Right ventricle myocardium superior (tissue), 1 donor: ENCODE measurements at regions not wholly inside any gene's neighbourhood (a gene's known extent, or its start where the extent isn't known, plus 50 kb on each side); places are given as distances from the start of the nearest gene placed in this dataset.
"Not testable (repeated sequence)": the region's sequence is repeated elsewhere in the genome, so short reads cannot be mapped to it uniquely, and the experiment has no call there.

Experiments
- ATAC-seq: fragments of 200-7000 bp; cut with Tn5 transposase; one replicate; pipeline ENCODE4 v1.9.1; 2020; ENCODE audit warnings: mild to moderate bottlenecking; ENCODE audit not compliant: poor library complexity
- DNase-seq: peaks from one replicate; pipeline ENCODE4 v3.0.0-alpha.2; 2020
- intact Hi-C: fragments of 100-400 bp; cut with DNase I; formaldehyde crosslinking; loops from one replicate; pipeline ENCODE4 v1.11.2; 2022
- donor health status: DM: no; HTN: yes; CAD: no; lungs with severe emphysema.

GRCh38 chr7:13091974-13092707 is 404.7 kb downstream of the ARL4A start:
- no peak for DNase-seq
- intact Hi-C loops: no loop called here
- no peak for ATAC-seq

DNA sequence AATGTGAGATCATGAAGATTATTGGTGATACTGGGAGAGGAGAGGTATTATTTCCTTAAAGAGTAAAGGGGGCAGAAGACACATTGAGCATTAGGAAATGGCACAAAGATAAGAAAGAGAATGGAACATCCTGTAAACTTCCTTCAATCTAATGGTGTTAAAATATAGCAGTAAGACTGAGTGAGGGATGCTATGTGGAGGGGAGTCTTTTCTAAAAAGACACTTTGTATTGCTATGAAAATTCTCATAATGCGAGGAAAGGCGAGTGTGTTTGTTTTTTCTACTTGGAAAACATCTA is 405.2 kb downstream of the ARL4A start:
- ATAC-seq: no peak
- intact Hi-C loops: no loop called here

DNA sequence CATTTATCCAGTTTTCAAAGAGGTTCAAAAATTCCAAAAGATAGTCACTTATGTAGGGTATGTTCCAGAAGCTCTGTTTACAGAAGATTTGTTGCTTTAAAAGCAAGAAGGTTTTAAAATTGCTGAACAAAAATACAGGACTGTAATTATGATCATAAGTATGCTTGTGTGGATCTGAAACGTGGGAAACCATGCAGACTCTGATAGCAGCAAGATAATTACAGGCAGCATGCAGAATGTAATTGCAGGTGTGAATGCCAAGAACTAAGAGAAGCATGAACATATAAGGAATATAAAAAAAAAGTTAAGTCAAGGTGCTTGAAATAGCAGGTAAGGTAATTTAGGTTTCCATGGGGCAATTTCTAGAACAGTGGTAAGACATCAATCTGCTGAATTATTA is 405.7 kb downstream of the ARL4A start:
- ATAC-seq: no peak
- DNase-seq: no peak
- intact Hi-C loops: no loop called here

More for the DNA sequence above, 405.2 kb downstream of the ARL4A start:
- DNase-seq: no peak

DNA sequence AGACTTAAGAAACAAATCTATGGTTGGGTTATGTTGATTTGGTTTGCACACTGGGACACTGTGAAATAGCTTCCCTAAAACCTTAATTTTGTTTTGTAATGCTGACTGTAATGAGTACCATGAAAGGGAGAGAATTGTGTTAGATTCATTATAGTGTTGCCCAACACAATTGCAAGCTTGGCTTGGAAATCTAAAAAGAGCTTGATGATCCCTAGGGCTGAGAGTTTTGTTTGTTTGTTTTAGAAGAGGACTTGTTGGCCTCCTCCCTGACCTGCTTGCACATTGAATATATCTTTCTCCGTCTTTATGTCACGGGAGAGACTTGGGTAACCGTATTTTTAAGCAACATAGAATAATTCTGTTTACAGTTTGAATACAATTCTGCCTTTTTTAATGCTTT is 410.1 kb downstream of the ARL4A start:
- intact Hi-C loops: no loop called here
- DNase-seq: no peak
- ATAC-seq: no peak

- DNase-seq: no peak
- no peak for ATAC-seq
- intact Hi-C loops: no loop called here
These were observed 410.7 kb downstream of the ARL4A start for GRCh38 chr7:13098161-13098560.

DNA sequence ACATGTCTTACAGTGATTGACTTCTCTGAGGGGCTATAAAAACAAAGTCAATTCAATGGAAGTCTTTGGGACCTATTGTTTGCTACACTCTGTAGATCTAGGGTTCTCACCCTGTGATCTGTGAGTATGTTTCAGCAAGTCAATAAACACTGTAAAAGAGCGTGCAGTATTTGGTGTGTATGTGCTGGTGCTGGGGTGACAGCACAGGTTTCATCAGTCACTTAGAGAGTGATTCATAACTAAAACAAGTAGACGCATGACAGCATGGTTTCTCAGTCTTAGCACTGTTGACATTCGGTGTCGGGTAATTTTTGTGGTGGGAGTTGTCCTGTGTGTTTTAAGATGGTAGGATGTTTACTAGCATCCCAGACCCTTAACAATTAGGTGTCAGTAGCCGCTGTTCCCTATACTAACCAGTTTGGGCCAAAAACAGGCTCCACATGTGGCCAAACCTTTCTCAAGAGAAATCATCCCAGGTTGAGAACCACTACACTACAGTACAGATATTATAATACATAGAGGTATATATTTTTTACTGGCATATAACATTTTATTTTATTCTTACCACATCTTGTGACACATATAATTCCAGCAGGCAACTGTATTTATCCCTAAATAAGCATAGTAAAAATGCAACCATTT is 411.8 kb downstream of the ARL4A start:
- intact Hi-C loops: no loop called here
- no peak for ATAC-seq
- no peak for DNase-seq

DNA sequence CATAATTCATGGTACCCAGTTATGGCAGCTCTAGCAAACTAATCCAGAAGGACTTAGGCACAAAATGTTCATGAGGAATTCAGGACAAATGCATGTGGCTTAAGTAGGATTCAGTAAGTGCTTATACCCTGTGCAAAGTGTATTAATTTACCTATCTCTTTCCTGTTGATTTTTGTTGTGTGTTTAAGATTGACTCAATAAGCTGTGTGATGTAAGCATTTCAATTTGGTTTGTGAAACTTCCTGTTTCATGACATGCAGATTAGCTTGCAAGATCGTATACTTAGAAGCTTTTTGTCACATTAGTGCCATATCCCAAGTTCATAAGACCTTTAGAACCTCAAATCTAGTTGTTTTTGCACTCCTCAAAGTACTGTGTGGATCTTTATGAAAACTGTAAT is 416.7 kb downstream of the ARL4A start:
- no peak for DNase-seq
- intact Hi-C loops: no loop called here
- no peak for ATAC-seq

- ATAC-seq (no peak), DNase-seq (no peak)
- intact Hi-C loops: no loop called here
These were observed 417.8 kb downstream of the ARL4A start for GRCh38 chr7:13105209-13105608.

DNA sequence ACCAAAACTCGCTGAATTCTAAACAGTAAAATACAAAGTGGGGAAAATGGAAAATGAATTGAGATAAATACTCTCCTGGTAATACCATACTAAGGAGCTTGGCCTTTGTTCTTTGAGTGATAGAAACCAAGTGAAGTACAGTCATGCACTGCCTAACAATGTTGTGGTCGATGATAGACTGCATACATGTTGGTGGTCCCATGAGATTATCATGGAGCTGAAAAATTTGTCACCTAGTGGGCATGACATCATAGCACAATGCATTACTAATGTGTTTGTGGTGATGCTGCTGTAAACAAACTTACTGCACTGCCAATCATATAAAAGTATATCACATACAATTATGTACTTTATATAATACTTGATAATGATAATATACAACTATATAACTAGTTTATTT is 419.1 kb downstream of the ARL4A start:
- intact Hi-C loops: no loop called here
- ATAC-seq: no peak

GRCh38 chr7:13107291-13107690 is 419.9 kb downstream of the ARL4A start:
- DNase-seq (no peak), ATAC-seq (no peak)
- intact Hi-C loops: no loop called here

More for the DNA sequence above, 419.1 kb downstream of the ARL4A start:
- no peak for DNase-seq

DNA sequence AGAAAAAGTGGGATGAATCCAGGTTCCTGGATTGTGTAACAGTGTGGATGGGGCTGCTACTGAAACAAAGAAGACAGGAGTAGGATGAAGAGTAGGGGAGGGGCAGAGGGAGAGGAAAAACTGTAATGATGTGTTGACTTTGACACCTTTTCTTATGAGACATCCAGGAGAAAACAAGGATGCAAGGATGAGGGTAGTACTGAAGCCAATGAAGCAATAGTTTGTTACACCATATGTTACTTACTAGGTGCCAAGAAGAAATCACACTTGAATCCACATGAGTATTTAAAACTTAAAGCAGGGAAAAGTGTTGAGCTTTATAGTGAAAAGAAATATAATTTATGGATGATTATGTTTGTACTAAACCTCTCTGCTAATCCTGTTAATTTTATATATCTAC is 420.6 kb downstream of the ARL4A start:
- no peak for DNase-seq
- intact Hi-C loops: no loop called here
- no peak for ATAC-seq

- no peak for DNase-seq
- intact Hi-C loops: no loop called here
- ATAC-seq: no peak
These were observed 421.8 kb downstream of the ARL4A start for GRCh38 chr7:13109201-13109600.

DNA sequence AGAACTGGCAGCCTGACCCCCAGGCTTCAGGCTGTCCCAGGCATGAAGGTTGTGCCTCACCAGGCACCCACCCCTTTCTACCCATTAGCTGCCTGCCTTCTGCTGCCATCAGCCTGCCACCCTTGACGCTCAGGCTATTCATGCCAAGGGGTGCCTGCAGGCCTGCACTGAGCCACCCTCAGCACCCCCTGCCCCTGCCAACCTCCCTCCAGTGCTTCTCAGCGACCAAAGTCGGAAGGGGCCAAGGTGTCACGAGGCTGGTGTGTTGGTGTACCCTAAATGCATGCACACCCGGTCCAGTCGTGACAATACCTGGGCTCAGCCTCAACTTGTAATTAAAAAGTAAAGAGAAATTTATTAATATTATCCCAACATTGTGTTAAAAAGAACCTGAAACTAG is 422.7 kb downstream of the ARL4A start:
- no peak for ATAC-seq
- intact Hi-C loops: loop anchor here (10.0 kb wide), 2 partner anchors 45 to 425 kb away; partner anchors contain the start of gene ARL4A
- no peak for DNase-seq

DNA sequence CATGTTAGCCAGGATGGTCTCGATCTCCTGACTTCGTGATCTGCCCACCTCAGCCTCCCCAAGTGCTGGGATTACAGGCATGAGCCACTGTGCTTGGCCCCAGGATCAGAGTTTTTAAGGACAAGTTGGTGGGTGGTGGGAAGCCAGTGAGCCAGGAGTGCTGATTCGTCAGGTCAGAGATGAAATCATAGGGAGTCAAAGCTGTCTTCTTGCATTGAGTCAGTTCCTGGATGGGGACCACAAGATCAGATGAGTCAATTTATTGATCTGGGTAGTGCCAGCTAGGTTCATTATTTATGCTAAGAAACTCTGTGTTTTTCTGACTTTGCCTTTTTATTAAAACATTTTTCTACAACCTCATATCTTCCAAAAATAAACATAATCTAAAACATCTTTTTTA is 423.8 kb downstream of the ARL4A start:
- intact Hi-C loops: loop anchor here (10.0 kb wide), 2 partner anchors 46 to 426 kb away; partner anchors contain the start of gene ARL4A
- DNase-seq (no peak), ATAC-seq (no peak)

GRCh38 chr7:13114240-13114639 is 426.8 kb downstream of the ARL4A start:
- intact Hi-C loops: loop anchor here (10.0 kb wide), 2 partner anchors 49 to 429 kb away; partner anchors contain the start of gene ARL4A

DNA sequence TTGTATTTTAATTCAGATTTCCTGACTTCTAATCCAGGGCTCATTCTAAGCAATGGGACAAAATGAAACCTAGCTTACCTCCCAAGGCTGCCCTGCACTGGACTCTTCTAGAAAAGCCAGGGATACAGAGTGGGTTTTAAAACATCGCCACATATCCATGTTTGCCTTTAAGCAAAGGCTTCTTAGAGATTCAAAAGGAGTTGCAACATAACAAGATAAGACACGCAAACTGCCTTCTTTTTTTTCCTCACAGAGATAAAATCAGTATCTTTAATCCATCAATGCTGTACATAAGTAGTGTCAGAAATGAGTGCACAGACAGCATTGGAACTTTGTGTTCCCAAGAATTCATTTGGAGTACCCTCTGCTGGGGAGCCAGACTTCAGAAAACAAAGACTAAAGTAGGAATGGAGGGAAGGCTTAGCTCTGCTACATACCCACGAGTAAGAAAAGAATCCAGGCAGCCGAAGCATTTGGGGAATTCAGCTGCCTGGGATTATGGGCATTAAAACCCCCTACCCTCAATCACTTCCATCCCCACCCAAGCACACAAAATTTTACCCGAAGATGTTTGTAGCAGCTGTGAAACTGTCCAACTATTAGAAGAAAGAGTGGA is 427.8 kb downstream of the ARL4A start:
- DNase-seq: no peak
- ATAC-seq: no peak
- intact Hi-C loops: loop anchor here (10.0 kb wide), 2 partner anchors 50 to 430 kb away; partner anchors contain the start of gene ARL4A

More at GRCh38 chr7:13114240-13114639, 426.8 kb downstream of the ARL4A start:
- not testable (repeated sequence) for ATAC-seq, DNase-seq

- DNase-seq (no peak), ATAC-seq (no peak)
- intact Hi-C loops: loop anchor here (10.0 kb wide), 2 partner anchors 51 to 431 kb away; partner anchors contain the start of gene ARL4A
These were observed 428.4 kb downstream of the ARL4A start for GRCh38 chr7:13115855-13116254.

DNA sequence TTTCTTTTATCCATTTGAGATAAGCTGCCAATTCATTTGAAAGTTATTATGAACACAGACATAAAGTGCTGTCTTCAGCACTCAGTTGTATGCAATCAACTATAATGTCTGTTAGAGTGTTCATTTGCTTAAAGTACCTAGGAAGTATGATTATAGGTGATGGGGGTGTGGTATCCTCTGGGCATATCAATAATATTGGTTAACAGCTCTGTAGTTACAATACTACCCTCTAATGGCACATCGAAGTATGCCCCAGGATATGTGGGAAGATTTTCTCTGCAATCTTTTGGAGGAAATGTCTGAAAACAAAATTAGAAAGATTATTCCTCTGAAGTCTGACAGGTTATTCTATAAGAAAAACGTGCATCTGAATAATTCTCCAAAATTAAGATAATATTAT is 429.7 kb downstream of the ARL4A start:
- DNase-seq: no peak
- no peak for ATAC-seq
- intact Hi-C loops: loop anchor here (10.0 kb wide), 2 partner anchors 52 to 432 kb away; partner anchors contain the start of gene ARL4A

GRCh38 chr7:13117592-13117991 is 430.2 kb downstream of the ARL4A start:
- intact Hi-C loops: loop anchor here (10.0 kb wide), 2 partner anchors 53 to 433 kb away; partner anchors contain the start of gene ARL4A
- ATAC-seq (no peak), DNase-seq (no peak)

DNA sequence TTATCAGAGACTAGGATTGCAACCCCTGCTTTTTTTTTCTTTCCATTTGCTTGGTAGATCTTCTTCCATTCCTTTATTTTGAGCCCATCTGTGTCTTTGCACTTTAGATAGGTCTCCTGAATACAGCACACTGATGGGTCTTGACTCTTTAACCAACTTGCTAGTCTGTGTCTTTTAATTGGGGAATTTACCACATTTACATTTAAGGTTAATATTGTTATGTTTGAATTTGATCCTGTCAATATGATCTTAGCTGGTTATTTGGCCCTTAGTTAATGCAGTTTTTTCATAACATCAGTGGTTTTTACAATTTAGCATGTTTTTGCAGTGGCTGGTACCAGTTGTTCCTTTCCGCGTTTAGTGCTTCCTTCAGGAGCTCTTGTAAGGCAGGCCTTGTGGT is 437.2 kb downstream of the ARL4A start:
- DNase-seq, intact Hi-C loops, ATAC-seq: not testable (repeated sequence)
